CD1c-positive myeloid dendritic cell (primary cell): ENCODE measurements at regions not wholly inside any gene's neighbourhood (a gene's known extent, or its start where the extent isn't known, plus 50 kb on each side); places are given as distances from the start of the nearest gene placed in this dataset.
A peak's percentile ranks its signal among the peaks of the same experiment; 100 is the strongest.
"Not testable (repeated sequence)": the region's sequence is repeated elsewhere in the genome, so short reads cannot be mapped to it uniquely, and the experiment has no call there.

Experiments
- DNase-seq: peaks from one replicate; pipeline ENCODE4 v3.0.0-alpha.2; 2016; ENCODE audit errors: extremely low spot score

- no peak for DNase-seq
Observed at GRCh38 chr2:209160800-209161588, 262.9 kb upstream of the MAP2 start.

- DNase-seq, result no peak
Observed at GRCh38 chr2:209162129-209162528, 261.7 kb upstream of the MAP2 start.

DNA sequence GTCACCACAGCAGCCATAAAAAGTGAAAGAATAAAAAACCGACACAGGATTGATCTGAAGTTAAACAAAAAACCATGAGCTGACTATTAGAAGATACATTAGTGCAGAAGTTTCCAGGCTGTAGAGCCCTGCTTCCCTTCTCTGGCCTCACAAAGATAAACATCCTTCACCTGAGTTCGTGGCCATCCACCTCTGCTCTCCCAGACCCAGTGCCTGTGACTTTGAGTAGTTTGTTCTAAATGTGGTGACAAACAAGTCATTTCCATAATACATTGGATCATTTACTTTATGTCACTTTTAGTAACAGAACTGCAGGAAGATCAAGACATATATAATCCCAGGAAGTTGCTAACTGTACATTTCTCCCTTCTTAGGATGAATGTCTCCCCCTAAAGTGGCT lies 241.9 kb upstream of the MAP2 start:
- DNase-seq, result no peak

- not testable (repeated sequence) for DNase-seq
Observed at GRCh38 chr2:209186886-209187285, 237.0 kb upstream of the MAP2 start.

- no peak for DNase-seq
Observed at GRCh38 chr2:209189893-209190292, 234.0 kb upstream of the MAP2 start.

- no peak for DNase-seq
Observed at GRCh38 chr2:209191139-209191538, 232.7 kb upstream of the MAP2 start.

DNA sequence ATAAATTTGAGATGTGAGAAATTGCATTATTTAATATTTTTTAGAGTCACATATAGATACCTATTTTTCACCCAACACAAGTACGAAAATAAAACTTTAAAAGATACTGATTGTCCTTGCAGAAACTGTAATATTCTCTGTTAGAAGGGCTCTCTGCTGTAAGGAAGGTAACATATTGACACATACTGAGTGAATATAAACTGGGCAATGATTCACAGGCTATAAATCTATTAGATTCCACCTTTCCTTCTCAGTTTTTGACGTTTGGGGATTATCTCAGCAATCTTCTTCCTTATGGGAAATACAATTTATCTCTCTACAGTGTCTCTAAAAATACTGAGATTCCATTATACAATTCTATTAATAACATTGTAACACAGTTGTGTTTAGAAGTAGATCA lies 229.1 kb upstream of the MAP2 start:
- DNase-seq, result no peak

DNA sequence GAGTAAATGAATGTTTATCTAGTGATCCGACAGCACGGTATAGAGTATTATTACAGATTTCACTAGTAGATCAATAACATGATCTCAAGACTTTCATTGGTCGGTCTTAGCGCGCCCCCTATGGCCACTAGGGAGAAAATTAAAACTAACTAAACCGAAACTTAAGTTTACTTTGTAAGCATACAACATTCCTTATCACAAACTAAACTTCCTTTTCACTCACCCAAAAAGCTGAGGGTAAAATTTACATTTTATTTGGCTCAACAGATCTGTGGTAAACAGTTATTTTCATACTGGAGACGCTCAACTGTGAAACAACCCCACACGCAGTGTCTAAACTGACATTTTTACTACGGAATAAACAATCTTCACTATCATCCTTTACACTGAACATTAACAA lies 215.6 kb upstream of the MAP2 start:
- peak; percentile 52 for DNase-seq

DNA sequence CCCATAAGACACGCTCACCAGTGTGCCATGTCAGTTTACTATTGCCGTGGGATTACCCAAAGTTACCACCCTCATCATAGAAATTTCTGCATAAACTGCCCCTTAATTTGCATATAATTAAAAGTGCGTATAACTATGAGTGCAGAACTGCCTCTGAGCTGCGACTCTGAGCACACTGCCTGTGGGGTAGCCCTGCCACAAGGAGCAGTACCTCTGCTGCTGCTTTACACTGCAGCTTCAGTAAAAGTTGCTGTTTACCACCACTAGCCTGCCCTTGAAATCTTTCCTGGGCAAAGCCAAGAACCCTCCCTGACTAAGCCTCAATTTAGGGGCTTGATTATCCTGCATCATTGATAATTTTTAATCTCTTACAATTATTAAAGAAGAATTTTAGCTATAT lies 213.9 kb upstream of the MAP2 start:
- DNase-seq, result no peak

DNA sequence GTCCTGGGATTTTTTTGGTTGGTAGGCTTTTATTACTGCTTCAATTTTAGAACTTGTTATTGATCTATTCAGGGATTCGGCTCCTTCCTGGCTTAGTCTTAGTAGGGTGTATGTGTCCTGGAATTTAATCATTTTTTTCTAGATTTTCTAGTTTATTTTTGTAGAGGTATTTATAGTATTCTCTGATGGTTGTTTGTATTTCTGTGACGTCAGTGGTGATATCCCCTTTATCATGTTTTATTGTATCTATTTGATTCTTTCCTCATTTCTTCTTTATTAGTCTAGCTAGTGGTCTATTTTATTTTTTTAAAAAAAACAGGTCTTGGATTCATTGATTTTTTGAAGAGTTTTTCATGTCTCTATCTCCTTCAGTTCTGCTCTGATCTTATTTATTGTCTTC lies 193.3 kb upstream of the MAP2 start:
- DNase-seq, result no peak

DNA sequence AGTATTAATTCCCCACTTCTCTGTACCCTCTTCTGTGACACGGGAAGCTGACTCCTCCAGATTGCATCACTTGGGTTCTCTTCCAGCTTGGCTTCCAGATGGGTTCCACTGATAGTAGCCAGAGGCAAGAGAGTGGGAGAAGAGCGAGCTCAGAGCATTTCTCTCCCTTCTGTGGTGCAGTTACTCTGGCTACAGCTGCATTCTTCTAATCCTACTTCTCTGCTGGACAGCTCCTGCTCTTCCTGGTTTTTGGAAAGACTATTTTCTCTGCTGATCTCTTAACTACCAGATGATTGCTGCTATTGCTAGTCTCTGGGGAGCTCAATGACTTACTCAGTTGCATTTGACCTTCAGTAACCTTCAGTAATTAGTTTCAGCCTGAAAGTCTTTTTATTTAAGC lies 187.5 kb upstream of the MAP2 start:
- no peak for DNase-seq

DNA sequence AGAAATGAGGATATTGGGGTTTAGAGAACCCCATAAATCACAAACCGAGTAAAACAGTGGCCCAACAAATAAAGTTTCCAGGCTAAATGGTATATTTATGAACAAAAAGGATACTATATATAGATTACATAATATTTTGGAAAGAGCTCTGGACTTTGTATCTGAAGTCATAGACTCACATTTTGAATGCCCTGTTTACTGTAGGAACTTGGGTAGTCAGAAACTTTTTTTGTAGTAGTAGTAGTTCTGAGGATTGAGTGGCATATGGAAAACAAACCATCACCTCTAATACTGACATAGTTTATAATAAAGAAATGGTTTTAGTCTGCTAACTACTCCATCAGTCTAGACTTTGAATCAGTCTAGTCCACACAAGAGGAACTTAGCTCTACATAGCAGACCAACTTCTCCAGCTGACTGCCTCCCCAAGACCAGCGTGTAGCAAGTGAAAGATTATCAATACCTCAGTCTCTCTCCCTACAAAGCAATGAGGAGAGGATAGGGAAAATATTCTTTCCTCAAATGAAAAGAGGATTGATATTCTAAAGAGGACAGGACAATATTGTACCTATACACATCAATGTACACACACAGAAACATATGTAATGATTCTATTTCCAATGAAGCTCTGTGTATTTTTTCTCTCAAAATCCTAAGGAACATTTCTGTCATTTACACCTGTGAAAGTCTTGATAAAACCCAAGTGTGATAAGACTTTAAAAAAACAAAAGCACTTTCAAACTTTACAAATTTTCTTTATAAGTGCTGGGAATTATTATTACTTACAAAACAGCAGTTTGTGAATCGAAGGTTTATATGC lies 184.9 kb upstream of the MAP2 start:
- DNase-seq, result no peak

GRCh38 chr2:209239585-209239938 lies 184.3 kb upstream of the MAP2 start:
- no peak for DNase-seq

GRCh38 chr2:209240204-209240603 lies 183.6 kb upstream of the MAP2 start:
- no peak for DNase-seq

DNA sequence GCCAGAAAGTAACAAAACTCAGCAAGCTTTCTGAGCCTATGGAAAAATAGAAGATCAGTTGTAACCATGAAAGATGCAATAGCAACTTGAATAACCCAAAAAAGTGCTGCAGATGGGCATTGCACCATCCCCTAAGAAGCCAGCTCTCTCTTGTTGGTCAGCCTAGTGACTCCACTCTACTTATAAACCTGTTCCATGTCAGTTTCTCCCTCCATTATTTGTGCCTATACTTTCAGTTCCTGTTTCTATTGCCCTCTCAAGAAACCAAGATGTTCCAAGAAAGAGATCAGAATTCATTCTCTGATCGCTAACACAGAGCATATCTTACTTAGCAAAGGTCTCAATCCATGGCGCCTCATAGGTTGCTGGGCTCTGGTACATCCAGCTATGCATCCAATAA lies 170.3 kb upstream of the MAP2 start:
- DNase-seq, result no peak

DNA sequence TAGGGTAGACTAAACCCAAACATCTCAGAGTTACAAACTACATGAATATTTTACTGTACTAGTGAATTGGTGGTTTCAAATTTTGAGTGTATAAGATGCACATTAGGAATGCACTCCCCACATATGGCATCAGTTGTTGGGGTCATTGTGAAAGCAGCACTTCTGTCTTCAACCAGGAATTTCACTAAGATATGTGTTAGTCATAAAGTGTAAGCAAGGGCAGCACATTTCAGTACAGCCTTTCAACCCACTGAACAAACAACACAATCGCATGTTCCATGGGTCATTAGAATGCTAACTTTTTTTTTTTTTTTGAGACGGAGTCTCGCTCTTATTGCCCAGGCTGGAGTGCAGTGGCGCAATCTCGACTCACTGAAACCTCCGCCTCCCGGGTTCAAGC lies 164.1 kb upstream of the MAP2 start:
- no peak for DNase-seq

DNA sequence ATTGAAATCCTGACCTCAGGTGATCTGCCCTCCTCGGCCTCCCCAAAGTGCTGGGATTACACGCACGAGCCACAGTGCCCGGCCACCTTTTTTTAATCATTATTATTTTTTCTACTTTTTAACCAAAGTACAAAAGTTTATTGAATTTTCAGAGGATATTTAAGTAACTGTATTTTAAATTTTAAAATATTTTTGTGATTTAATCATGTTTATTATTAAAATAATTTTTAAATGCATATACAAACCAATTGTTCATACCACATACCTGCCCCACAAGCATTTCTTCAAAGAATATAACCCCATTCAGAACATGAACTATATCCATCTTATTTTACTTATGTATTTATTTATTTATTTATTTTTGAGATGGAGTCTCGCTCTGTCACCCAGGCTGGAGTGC lies 163.6 kb upstream of the MAP2 start:
- DNase-seq, result no peak

DNA sequence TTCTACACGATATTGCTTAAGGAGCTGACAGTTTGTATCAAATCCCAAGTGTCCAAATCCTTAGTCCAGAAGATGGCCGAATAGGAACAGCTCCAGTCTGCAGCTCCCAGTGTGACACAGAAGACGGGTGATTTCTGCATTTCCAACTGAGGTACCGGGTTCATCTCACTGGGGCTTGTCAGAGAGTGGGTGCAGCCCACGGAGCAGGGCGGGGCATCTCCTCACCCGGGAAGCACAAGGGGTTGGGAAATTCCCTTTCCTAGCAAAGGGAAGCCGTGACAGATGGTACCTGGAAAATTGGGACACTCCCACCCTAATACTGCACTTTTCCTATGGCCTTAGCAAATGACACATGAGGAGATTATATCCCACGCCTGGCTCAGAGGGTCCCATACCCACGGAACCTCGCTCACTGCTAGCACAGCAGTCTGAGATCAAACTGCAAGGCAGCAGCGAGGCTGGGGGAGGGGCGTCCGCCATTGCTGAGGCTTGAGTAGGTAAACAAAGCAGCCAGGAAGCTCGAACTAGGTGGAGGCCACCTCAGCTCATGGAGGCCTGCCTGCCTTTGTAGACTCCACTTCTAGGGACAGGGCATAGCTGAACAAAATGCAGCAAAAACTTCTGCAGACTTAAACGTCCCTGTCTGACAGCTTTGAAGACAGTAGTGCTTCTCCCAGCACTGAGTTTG lies 162.3 kb upstream of the MAP2 start:
- not testable (repeated sequence) for DNase-seq

GRCh38 chr2:209269024-209269423 lies 154.8 kb upstream of the MAP2 start:
- DNase-seq, result no peak

DNA sequence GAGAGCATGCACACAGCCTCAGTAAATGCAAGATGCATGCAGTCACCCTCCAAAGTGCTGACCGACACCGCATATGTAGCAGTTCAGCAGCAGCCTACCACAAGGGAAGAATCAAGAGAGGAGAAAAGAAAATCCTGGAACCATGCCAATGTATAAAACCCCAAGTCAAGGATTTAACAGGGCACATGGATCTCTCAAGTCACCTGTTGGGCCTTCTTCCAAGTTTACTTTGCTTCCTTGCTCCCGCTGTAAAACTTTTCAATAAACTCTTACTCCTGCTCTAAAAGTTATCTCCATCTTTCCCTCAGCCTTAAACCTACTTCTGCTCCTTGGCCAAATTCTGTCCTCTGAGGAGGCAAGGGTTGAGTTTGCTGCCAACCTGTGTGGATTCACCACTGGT lies 147.8 kb upstream of the MAP2 start:
- DNase-seq, result no peak

GRCh38 chr2:209277444-209277843 lies 146.4 kb upstream of the MAP2 start:
- no peak for DNase-seq

GRCh38 chr2:209298601-209299000 lies 125.2 kb upstream of the MAP2 start:
- no peak for DNase-seq

DNA sequence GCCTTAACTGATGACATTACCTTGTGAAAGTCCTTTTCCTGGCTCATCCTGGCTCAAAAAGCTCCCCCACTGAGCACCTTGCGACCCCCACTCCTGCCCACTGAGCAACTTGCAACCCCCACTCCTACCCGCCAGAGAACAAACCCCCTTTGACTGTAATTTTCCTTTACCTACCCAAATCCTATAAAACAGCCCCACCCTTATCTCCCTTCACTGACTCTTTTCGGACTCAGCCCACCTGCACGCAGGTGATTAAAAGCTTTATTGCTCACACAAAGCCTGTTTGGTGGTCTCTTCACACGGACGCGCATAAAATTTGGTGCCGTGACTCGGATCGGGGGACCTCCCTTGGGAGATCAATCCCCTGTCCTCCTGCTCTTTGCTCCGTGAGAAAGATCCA lies 124.4 kb upstream of the MAP2 start:
- DNase-seq, result not testable (repeated sequence)
